Astrocyte (in vitro differentiated cells and primary cell): ENCODE measurements at regions not wholly inside any gene's neighbourhood (a gene's known extent, or its start where the extent isn't known, plus 50 kb on each side); places are given as distances from the start of the nearest gene placed in this dataset.

Experiments used
- DNase-seq: peaks from one replicate; pipeline ENCODE4 v3.0.0-alpha.2; 2010; ENCODE audit warnings: low read depth
- FAIRE-seq: peaks from 2 replicates; lab custom pipeline; 2011; peaks lifted over from hg19 to GRCh38; lab: Jason Lieb, UNC
- H2AFZ ChIP-seq: 2 replicates; pipeline ENCODE4 v1.6.0; 2012; ENCODE audit warnings: low read depth, low read length, inconsistent platforms
- H3K27ac ChIP-seq: 2 replicates; pipeline ENCODE4 v1.5.1; 2011; ENCODE audit warnings: low read depth, low read length, inconsistent platforms
- H3K27me3 ChIP-seq: 2 replicates; pipeline ENCODE4 v1.6.0; 2011; ENCODE audit warnings: low read length, inconsistent platforms; ENCODE audit not compliant: insufficient read depth
- H3K36me3 ChIP-seq: 2 replicates; pipeline ENCODE4 v1.5.1; 2011; ENCODE audit warnings: low read length, inconsistent platforms; ENCODE audit not compliant: insufficient read depth
- H3K4me1 ChIP-seq: 2 replicates; pipeline ENCODE4 v1.5.1; 2011; ENCODE audit warnings: low read length, inconsistent platforms; ENCODE audit not compliant: insufficient read depth
- H3K4me2 ChIP-seq: 2 replicates; pipeline ENCODE4 v1.6.0; 2012; ENCODE audit warnings: low read length, inconsistent platforms
- H3K4me3 ChIP-seq: 2 replicates; pipeline ENCODE4 v1.5.1; 2011; ENCODE audit warnings: low read depth, mild to moderate bottlenecking, low read length, inconsistent platforms; ENCODE audit not compliant: insufficient read depth
- H3K79me2 ChIP-seq: 2 replicates; pipeline ENCODE4 v1.6.0; 2012; ENCODE audit warnings: mild to moderate bottlenecking, low read length, inconsistent platforms; ENCODE audit not compliant: insufficient read depth
- H3K9ac ChIP-seq: 2 replicates; pipeline ENCODE4 v1.6.0; 2012; ENCODE audit warnings: mild to moderate bottlenecking, low read length, inconsistent platforms
- H3K9me3 ChIP-seq: 2 replicates; pipeline ENCODE4 v1.5.1; 2012; ENCODE audit warnings: low read depth, mild to moderate bottlenecking, low read length, inconsistent platforms; ENCODE audit not compliant: insufficient read depth
- H4K20me1 ChIP-seq: 2 replicates; pipeline ENCODE4 v1.6.0; 2012; ENCODE audit warnings: low read length, inconsistent platforms; ENCODE audit not compliant: insufficient read depth
- H3K27ac Mint-ChIP-seq: one replicate; pipeline ENCODE4 v1.8.0; 2021; ENCODE audit warnings: mild to moderate bottlenecking, mixed read lengths; ENCODE audit not compliant: unreplicated experiment
- H3K27me3 Mint-ChIP-seq: one replicate; pipeline ENCODE4 v1.8.0; 2021; ENCODE audit warnings: low read depth, mixed read lengths; ENCODE audit not compliant: unreplicated experiment
- H3K36me3 Mint-ChIP-seq: one replicate; pipeline ENCODE4 v1.8.0; 2021; ENCODE audit warnings: low read depth, mixed read lengths; ENCODE audit not compliant: unreplicated experiment
- H3K4me1 Mint-ChIP-seq: one replicate; pipeline ENCODE4 v1.8.0; 2021; ENCODE audit warnings: low read depth, mixed read lengths; ENCODE audit not compliant: unreplicated experiment
- H3K4me3 Mint-ChIP-seq: one replicate; pipeline ENCODE4 v1.8.0; 2021; ENCODE audit warnings: mild to moderate bottlenecking, moderate library complexity, mixed read lengths; ENCODE audit not compliant: unreplicated experiment
- H3K9me3 Mint-ChIP-seq: one replicate; pipeline ENCODE4 v1.8.0; 2021; ENCODE audit warnings: mild to moderate bottlenecking, mixed read lengths; ENCODE audit not compliant: unreplicated experiment
- EZH2 ChIP-seq: IDR thresholded peaks from 2 replicates; pipeline ENCODE4 v1.6.1; 2012; ENCODE audit warnings: mild to moderate bottlenecking, low read length, inconsistent platforms; ENCODE audit not compliant: insufficient read depth
- TF ChIP-seq, protein P1 (sequence below): IDR thresholded peaks from 2 replicates; pipeline ENCODE4 v1.5.1; 2011; ENCODE audit warnings: low read depth, mild to moderate bottlenecking, inconsistent platforms, low read length, moderate library complexity; ENCODE audit not compliant: insufficient read depth

DNA sequence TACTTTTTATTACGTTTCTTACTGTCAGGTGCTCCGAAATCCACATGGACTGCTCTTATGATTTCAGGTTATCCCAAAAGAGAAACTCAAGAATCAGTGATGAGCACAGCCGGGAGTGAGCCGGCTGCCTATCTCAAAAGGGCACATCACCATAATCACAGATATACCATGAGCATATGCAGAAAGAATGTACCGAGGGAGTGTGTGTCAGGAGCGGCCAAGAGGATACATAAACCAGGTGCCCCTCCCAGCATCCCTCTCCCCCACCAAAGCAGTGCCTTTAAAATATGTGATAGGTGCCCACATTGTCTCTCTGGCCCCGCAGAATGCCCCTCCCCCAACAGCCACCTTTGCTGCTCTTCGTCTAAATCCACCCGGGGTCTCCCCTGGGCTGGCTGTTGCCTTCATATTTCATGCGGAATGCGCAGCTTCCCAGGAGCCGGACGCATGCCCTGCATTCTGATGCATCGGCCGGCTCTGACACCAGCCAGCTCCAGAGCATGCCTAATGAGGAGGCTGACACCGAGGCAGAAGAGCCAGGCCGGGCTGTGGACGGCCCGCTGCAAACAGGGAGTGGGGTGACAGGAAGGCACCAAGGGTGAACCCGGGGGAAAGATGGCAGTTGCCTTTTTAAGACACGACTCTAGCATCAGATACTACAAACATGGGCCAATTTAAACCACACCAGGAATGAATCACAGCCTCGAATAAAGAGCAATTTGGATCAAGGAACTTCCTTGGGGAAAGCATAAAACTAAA, 652.3 kb downstream of the BNC2 start:
- DNase-seq (peak; percentile 72), FAIRE-seq (no peak)
- TF ChIP-seq, protein P1, sequence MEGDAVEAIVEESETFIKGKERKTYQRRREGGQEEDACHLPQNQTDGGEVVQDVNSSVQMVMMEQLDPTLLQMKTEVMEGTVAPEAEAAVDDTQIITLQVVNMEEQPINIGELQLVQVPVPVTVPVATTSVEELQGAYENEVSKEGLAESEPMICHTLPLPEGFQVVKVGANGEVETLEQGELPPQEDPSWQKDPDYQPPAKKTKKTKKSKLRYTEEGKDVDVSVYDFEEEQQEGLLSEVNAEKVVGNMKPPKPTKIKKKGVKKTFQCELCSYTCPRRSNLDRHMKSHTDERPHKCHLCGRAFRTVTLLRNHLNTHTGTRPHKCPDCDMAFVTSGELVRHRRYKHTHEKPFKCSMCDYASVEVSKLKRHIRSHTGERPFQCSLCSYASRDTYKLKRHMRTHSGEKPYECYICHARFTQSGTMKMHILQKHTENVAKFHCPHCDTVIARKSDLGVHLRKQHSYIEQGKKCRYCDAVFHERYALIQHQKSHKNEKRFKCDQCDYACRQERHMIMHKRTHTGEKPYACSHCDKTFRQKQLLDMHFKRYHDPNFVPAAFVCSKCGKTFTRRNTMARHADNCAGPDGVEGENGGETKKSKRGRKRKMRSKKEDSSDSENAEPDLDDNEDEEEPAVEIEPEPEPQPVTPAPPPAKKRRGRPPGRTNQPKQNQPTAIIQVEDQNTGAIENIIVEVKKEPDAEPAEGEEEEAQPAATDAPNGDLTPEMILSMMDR = no peak
- no peak for TF ChIP-seq EZH2
- H3K4me2 ChIP-seq = peak overlapping the region; percentile 75
- no peaks in the 10 kb centered on the region for H3K79me2 ChIP-seq
- Mint-ChIP-seq H3K9me3 (peaks cover 1% of the 10 kb centered on the region), H3K27me3 (peaks cover 6% of the 10 kb centered on the region), H3K4me3 (no peak overlapping the region), H3K27ac (no peak overlapping the region), H3K36me3 (peaks cover 2% of the 10 kb centered on the region), H3K4me1 (peaks cover 3% of the 10 kb centered on the region)
- H3K36me3 ChIP-seq = no peaks in the 10 kb centered on the region
- no peaks in the 10 kb centered on the region for H3K27me3 ChIP-seq
- H3K27ac ChIP-seq = peak overlapping the region; percentile 27
- H3K4me1 ChIP-seq = peaks cover 31% of the 10 kb centered on the region
- H3K4me3 ChIP-seq = no peak overlapping the region
- H4K20me1 ChIP-seq = no peaks in the 10 kb centered on the region
- H3K9ac ChIP-seq = peak overlapping the region; percentile 36
- peak overlapping the region; percentile 76 for H2AFZ ChIP-seq
- H3K9me3 ChIP-seq = no peaks in the 10 kb centered on the region

DNA sequence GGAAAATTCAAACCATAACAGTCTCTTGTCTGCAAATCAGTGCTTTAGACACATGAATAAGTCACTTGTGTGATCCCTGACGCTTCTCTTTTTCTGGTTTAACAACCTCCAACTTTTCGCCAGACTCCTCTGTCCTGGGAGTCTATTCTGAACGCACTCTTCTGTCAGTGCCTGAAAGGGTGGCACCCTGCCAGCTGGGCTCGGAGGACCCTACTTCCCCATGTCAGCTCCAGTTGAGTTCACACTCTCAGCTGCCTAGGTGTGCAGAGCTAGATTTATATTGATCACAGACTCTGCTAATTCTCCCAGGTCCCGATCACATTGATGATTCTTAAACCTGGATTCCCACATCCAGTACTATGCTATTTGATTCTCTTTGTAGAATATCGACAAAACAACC, 649.1 kb downstream of the BNC2 start:
- no peak overlapping the region for H3K27ac Mint-ChIP-seq
- H3K4me3 Mint-ChIP-seq = no peak overlapping the region
- H3K79me2 ChIP-seq = no peaks in the 10 kb centered on the region
- H3K9me3 ChIP-seq = no peaks in the 10 kb centered on the region
- peaks cover 5% of the 10 kb centered on the region for H3K27me3 Mint-ChIP-seq
- H3K27ac ChIP-seq = no peak overlapping the region
- H2AFZ ChIP-seq = no peak overlapping the region
- H3K9ac ChIP-seq = no peak overlapping the region
- H3K36me3 ChIP-seq = no peaks in the 10 kb centered on the region
- peaks cover 3% of the 10 kb centered on the region for H3K4me1 Mint-ChIP-seq
- H3K4me2 ChIP-seq = no peak overlapping the region
- FAIRE-seq (no peak), DNase-seq (no peak)
- H3K27me3 ChIP-seq = no peaks in the 10 kb centered on the region
- H4K20me1 ChIP-seq = no peaks in the 10 kb centered on the region
- H3K4me1 ChIP-seq = peaks cover 15% of the 10 kb centered on the region
- TF ChIP-seq, protein P1 = no peak
- TF ChIP-seq EZH2 = no peak
- no peaks in the 10 kb centered on the region for H3K36me3 Mint-ChIP-seq
- no peak overlapping the region for H3K4me3 ChIP-seq
- peaks cover 5% of the 10 kb centered on the region for H3K9me3 Mint-ChIP-seq
